ENCODE measurements at regions not wholly inside any gene's neighbourhood (a gene's known extent, or its start where the extent isn't known, plus 50 kb on each side); places are given as distances from the start of the nearest gene placed in this dataset.
"Not testable (repeated sequence)": the region's sequence is repeated elsewhere in the genome, so short reads cannot be mapped to it uniquely, and the experiment has no call there.

GRCh38 chr9:38175423-38175822 lies 106.4 kb upstream of the SHB start:
- no peaks in the 10 kb centered on the region for H3K4me1 Mint-ChIP-seq
- ATAC-seq (no peak), DNase-seq (no peak)
- peaks cover 35% of the 10 kb centered on the region for H3K27me3 Mint-ChIP-seq
- no peak overlapping the region for H3K4me3 Mint-ChIP-seq
- no peaks in the 10 kb centered on the region for H3K9me3 ChIP-seq (ENCODE audit: control insufficient read depth, low read length, poor library complexity, severe bottlenecking)
- no peak overlapping the region for H3K27ac Mint-ChIP-seq
- peaks cover 2% of the 10 kb centered on the region for H3K36me3 Mint-ChIP-seq (ENCODE audit: low read depth)

DNA sequence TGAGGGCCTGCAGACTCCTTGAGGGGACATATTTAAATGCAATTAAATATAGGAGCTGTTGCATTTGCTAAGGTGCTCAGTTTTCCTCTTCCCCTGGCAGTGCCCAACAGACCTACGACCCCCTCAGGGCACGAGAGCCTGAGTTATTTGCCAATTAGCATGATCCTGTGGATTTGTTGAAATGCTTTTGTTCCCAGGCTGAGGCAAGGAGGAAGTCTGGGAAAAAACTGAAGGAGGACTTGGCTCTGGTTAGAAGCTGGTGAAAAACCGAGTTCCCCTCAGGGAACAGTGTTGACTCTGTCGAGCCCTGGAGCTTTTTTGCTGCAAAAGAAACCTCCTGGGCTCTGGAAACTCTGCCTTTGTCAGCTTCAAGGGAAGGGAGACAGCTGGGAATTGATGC lies 103.6 kb upstream of the SHB start:
- DNase-seq: no peak
- Mint-ChIP-seq H3K27ac (no peak overlapping the region), H3K4me3 (no peak overlapping the region), H3K36me3 (ENCODE audit: low read depth) (peaks cover 2% of the 10 kb centered on the region), H3K27me3 (peaks cover 13% of the 10 kb centered on the region), H3K4me1 (no peaks in the 10 kb centered on the region)
- no peak for ATAC-seq
- no peaks in the 10 kb centered on the region for H3K9me3 ChIP-seq (ENCODE audit: control insufficient read depth, low read length, poor library complexity, severe bottlenecking)

- peaks cover 12% of the 10 kb centered on the region for H3K27me3 Mint-ChIP-seq
- ATAC-seq (no peak), DNase-seq (no peak)
- peaks cover 2% of the 10 kb centered on the region for H3K36me3 Mint-ChIP-seq (ENCODE audit: low read depth)
- H3K9me3 ChIP-seq (ENCODE audit: control insufficient read depth, low read length, poor library complexity, severe bottlenecking): no peaks in the 10 kb centered on the region
- H3K27ac Mint-ChIP-seq: no peak overlapping the region
- H3K4me1 Mint-ChIP-seq: no peaks in the 10 kb centered on the region
- H3K4me3 Mint-ChIP-seq: no peak overlapping the region
Observed at GRCh38 chr9:38171926-38172325, 102.9 kb upstream of the SHB start.

DNA sequence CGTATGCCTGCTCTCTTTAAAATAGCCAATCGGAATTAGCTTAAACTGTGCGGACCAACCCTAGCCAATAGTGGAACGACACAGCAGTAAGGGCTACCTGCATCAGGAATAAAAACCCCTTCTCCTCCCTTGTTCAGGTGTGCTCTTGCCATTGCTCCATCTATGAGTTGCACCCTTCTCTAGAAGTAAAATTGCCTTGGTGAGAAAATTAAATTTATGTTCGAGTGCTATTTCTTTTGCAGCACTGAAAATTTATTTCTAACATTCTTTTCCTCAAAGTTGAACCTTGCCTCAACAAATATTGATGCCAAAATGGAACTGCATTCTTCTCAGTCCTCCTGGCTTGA lies 102.5 kb upstream of the SHB start:
- Mint-ChIP-seq H3K4me1 (no peaks in the 10 kb centered on the region), H3K27me3 (peaks cover 12% of the 10 kb centered on the region), H3K36me3 (ENCODE audit: low read depth) (peaks cover 2% of the 10 kb centered on the region), H3K27ac (no peak overlapping the region), H3K4me3 (no peak overlapping the region)
- ATAC-seq (no peak), DNase-seq (no peak)
- H3K9me3 ChIP-seq (ENCODE audit: control insufficient read depth, low read length, poor library complexity, severe bottlenecking): no peaks in the 10 kb centered on the region

- not testable (repeated sequence) for H3K36me3 Mint-ChIP-seq (ENCODE audit: low read depth)
Observed at GRCh38 chr9:38170763-38171537, 101.9 kb upstream of the SHB start.

DNA sequence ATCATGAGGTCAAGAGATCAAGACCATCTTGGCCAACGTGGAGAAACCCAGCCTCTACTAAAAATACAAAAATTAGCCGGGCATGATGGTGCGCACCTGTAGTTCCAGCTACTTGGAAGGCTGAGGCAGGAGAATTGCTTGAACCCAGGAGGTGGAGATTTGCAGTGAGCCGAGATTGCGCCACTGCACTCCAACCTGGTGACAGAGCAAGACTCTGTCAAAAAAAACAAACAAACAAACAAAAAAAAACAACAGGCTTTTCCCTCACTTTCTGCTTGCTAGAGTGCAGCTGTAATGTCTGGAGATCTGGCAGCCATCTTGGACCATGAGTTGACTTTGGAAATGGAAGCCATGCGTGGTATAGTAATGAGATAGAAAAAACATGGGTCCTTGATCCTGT lies 101.1 kb upstream of the SHB start:
- H3K4me3 Mint-ChIP-seq, ATAC-seq, H3K27ac Mint-ChIP-seq: not testable (repeated sequence)

More at GRCh38 chr9:38170763-38171537, 101.9 kb upstream of the SHB start:
- DNase-seq; H3K4me1 Mint-ChIP-seq; H3K9me3 ChIP-seq (ENCODE audit: control insufficient read depth, low read length, poor library complexity, severe bottlenecking); H3K4me3 Mint-ChIP-seq; H3K27ac Mint-ChIP-seq; ATAC-seq: not testable (repeated sequence)
- H3K27me3 Mint-ChIP-seq: peaks cover 12% of the 10 kb centered on the region

GRCh38 chr9:38166501-38166900 lies 97.5 kb upstream of the SHB start:
- ATAC-seq (no peak), DNase-seq (no peak)
- Mint-ChIP-seq H3K27me3 (peaks cover 11% of the 10 kb centered on the region), H3K27ac (no peak overlapping the region), H3K4me1 (peaks cover 6% of the 10 kb centered on the region), H3K36me3 (ENCODE audit: low read depth) (no peaks in the 10 kb centered on the region), H3K4me3 (no peak overlapping the region)
- H3K9me3 ChIP-seq (ENCODE audit: control insufficient read depth, low read length, poor library complexity, severe bottlenecking): no peaks in the 10 kb centered on the region

More for the DNA sequence above, 101.1 kb upstream of the SHB start:
- H3K9me3 ChIP-seq (ENCODE audit: control insufficient read depth, low read length, poor library complexity, severe bottlenecking); H3K4me1 Mint-ChIP-seq; H3K36me3 Mint-ChIP-seq (ENCODE audit: low read depth); DNase-seq: not testable (repeated sequence)
- peaks cover 12% of the 10 kb centered on the region for H3K27me3 Mint-ChIP-seq

GRCh38 chr9:38164659-38165221 lies 95.7 kb upstream of the SHB start:
- H3K9me3 ChIP-seq (ENCODE audit: control insufficient read depth, low read length, poor library complexity, severe bottlenecking): no peaks in the 10 kb centered on the region
- H3K27ac Mint-ChIP-seq: no peak overlapping the region
- peak; percentile 46 for ATAC-seq
- H3K4me3 Mint-ChIP-seq: no peak overlapping the region
- H3K36me3 Mint-ChIP-seq (ENCODE audit: low read depth): no peaks in the 10 kb centered on the region
- H3K27me3 Mint-ChIP-seq: peaks cover 22% of the 10 kb centered on the region
- no peak for DNase-seq
- H3K4me1 Mint-ChIP-seq: peaks cover 12% of the 10 kb centered on the region

DNA sequence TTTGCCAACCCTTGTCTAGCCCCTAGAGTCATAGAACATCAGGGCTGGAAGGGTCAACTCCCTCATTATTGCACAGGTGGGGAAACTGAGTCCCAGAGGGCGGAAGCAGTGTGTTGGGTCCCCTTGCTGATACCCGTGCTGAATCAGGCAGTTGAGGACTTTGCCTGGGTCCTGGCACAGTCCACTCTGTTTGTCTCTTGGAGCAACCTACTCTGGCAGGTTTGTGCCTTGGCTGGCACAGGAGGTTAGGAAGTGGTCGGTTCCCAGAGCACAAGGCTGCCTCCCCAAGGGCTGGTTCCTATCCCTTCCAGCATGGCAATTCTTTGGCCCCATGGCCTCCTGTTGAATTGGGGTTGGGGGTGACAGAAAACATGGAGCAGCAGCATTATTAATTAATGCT lies 94.5 kb upstream of the SHB start:
- no peaks in the 10 kb centered on the region for H3K9me3 ChIP-seq (ENCODE audit: control insufficient read depth, low read length, poor library complexity, severe bottlenecking)
- DNase-seq (no peak), ATAC-seq (no peak)
- H3K27me3 Mint-ChIP-seq: peaks cover 27% of the 10 kb centered on the region
- H3K4me1 Mint-ChIP-seq: peaks cover 12% of the 10 kb centered on the region
- no peak overlapping the region for H3K27ac Mint-ChIP-seq
- no peak overlapping the region for H3K4me3 Mint-ChIP-seq
- no peaks in the 10 kb centered on the region for H3K36me3 Mint-ChIP-seq (ENCODE audit: low read depth)

DNA sequence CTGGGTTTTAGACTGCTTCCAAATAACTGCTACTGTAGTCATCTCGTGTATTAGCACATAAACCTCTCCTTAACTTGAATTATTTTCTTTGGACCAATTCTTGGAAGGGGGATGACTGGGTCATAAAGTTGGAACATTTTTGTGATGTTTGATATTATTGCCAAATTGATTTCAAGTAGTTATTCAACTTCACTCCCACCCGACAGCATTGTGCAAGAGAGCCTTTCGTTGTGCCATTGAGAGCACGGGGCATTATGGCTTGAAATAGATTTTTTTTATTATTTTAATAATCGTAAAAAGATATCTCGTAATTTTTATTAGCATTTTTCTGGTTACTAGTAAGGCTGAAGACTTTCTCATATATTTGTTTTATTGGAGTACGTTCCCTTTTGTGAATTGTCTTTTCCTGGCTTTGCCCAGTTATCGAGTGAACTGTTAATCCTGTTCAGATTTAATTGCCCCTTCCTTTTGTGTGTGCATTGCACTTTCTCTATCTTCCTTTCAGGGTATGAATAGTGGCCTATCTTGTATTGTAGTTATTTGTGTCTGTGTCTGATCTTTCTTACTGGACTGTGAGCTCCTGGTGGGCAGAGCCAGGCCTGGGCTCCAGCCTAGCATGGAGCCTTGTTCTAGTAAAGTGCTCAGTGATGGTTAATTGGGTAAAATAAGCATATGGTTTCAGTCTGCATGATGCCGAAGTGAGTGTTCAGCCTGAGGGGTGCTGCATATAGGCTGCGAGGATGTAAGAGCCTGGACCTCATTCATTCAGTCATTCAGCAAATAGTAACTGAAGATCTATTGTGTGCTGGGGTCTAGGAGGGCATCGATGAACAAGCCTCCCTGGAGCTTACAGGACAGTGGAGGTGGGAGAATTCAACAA lies 93.5 kb upstream of the SHB start:
- Mint-ChIP-seq H3K4me3 (no peak overlapping the region), H3K27me3 (peaks cover 29% of the 10 kb centered on the region), H3K27ac (no peak overlapping the region), H3K36me3 (ENCODE audit: low read depth) (no peaks in the 10 kb centered on the region), H3K4me1 (peaks cover 12% of the 10 kb centered on the region)
- no peak for ATAC-seq
- DNase-seq: no peak
- H3K9me3 ChIP-seq (ENCODE audit: control insufficient read depth, low read length, poor library complexity, severe bottlenecking): no peaks in the 10 kb centered on the region

DNA sequence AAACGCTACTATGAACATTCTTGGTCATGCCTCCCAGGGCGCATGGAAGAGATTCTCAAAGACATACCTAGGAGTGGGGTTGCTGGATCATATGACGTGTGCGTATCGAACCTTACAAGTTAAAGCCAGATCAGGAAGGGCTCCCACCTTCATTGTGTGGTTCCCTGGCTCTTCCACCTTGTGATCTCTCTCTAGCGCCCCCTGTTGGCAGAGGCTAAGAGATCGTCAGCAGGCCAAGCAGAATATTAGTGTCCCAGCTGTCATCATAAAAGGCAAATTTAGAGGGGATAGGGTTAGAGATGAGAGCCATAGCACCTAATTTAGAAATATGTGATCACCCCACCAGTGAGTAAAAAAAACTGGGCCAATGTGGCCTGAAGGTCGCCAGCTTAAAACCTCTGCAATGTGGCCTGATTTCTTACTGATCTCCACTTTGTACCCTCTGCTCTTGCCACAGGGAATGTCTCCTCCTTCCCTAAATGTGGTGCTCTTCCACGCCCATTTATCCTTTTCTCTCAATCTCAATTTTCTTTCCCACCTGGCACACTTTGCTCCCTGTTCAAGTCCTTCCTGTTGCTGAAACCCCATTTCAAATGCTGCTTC lies 91.7 kb upstream of the SHB start:
- peaks cover 12% of the 10 kb centered on the region for H3K4me1 Mint-ChIP-seq
- DNase-seq: peak; percentile 21 to 46 (median 30)
- no peaks in the 10 kb centered on the region for H3K36me3 Mint-ChIP-seq (ENCODE audit: low read depth)
- ATAC-seq: peak; percentile 44
- H3K27me3 Mint-ChIP-seq: peaks cover 29% of the 10 kb centered on the region
- H3K9me3 ChIP-seq (ENCODE audit: control insufficient read depth, low read length, poor library complexity, severe bottlenecking): no peaks in the 10 kb centered on the region
- H3K27ac Mint-ChIP-seq: no peak overlapping the region
- no peak overlapping the region for H3K4me3 Mint-ChIP-seq

GRCh38 chr9:38159599-38159998 lies 90.6 kb upstream of the SHB start:
- DNase-seq (no peak), ATAC-seq (no peak)
- Mint-ChIP-seq H3K4me1 (peaks cover 10% of the 10 kb centered on the region), H3K27ac (no peak overlapping the region), H3K36me3 (ENCODE audit: low read depth) (no peaks in the 10 kb centered on the region), H3K27me3 (peaks cover 29% of the 10 kb centered on the region), H3K4me3 (no peak overlapping the region)
- no peaks in the 10 kb centered on the region for H3K9me3 ChIP-seq (ENCODE audit: control insufficient read depth, low read length, poor library complexity, severe bottlenecking)

DNA sequence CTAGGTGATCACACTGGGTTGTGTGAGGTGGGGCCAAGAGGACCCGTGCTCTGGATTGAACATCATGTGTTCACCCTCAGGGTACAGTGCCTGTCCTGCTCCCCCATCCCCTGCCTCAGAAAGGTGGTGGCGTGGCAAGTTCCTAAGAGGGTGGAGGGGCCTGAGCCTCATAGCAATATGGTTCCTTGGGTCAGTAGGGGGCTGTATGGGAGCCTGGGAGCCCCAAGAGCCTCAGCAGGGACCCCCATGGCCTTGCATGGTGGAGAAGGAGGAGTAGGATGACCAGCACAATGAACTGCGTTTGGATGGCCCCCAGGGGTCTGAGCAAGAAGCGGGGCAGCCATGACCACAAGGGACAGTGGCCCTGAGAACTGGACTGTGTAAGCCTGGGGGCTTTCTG lies 89.6 kb upstream of the SHB start:
- peaks cover 36% of the 10 kb centered on the region for H3K27me3 Mint-ChIP-seq
- H3K36me3 Mint-ChIP-seq (ENCODE audit: low read depth): no peaks in the 10 kb centered on the region
- H3K27ac Mint-ChIP-seq: no peak overlapping the region
- no peak for ATAC-seq
- peaks cover 8% of the 10 kb centered on the region for H3K4me1 Mint-ChIP-seq
- no peaks in the 10 kb centered on the region for H3K9me3 ChIP-seq (ENCODE audit: control insufficient read depth, low read length, poor library complexity, severe bottlenecking)
- H3K4me3 Mint-ChIP-seq: no peak overlapping the region
- no peak for DNase-seq
